GM12873 (cell line): ENCODE measurements at regions not wholly inside any gene's neighbourhood (a gene's known extent, or its start where the extent isn't known, plus 50 kb on each side); places are given as distances from the start of the nearest gene placed in this dataset.

Experiments
- TF ChIP-seq, protein P1 (sequence below): IDR thresholded peaks from 2 replicates; pipeline ENCODE4 v1.5.1; 2012; ENCODE audit warnings: low read depth, mild to moderate bottlenecking, moderate library complexity, low read length, control low read depth; ENCODE audit not compliant: insufficient read depth; ENCODE audit errors: missing control alignments

DNA sequence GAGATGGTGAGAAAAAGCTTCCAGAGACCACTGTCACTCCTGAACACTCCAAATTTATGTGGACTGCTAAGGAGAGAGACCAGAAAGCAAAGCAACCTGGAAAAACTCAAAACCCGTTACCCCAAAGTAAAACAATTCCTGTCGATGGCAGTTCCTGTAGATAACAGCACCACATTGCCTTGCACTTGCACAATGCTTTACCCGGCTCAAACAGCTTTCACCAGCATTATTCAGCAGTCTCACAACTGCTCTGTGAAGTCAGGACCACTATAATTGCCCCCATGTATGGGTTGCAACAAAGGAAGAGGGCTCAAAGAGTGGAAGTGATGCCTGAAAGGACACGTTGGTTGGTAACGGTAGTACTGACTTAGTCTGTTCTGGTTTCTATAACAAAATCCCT is 234.8 kb downstream of the BCOR start:
- TF ChIP-seq, protein P1, sequence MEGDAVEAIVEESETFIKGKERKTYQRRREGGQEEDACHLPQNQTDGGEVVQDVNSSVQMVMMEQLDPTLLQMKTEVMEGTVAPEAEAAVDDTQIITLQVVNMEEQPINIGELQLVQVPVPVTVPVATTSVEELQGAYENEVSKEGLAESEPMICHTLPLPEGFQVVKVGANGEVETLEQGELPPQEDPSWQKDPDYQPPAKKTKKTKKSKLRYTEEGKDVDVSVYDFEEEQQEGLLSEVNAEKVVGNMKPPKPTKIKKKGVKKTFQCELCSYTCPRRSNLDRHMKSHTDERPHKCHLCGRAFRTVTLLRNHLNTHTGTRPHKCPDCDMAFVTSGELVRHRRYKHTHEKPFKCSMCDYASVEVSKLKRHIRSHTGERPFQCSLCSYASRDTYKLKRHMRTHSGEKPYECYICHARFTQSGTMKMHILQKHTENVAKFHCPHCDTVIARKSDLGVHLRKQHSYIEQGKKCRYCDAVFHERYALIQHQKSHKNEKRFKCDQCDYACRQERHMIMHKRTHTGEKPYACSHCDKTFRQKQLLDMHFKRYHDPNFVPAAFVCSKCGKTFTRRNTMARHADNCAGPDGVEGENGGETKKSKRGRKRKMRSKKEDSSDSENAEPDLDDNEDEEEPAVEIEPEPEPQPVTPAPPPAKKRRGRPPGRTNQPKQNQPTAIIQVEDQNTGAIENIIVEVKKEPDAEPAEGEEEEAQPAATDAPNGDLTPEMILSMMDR: no peak

DNA sequence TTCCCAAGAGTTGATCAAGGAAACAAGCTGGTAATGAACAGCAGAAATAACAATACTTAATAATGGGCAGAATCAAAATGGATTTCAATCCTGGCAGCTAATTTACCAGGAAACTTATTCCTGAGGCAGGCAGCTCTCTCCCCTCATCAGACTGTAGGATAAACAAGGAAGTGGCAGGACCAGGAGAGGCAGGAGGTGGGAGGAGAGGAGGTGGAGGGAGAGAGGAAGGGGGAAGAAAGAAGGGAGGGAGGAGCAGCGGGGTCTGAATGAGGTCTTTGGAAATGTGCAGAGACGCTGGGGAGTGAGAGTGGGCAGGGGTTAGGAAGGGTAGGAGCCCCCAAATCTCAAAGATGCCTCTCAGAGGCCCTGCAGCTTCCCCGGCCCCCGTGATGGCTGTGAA is 231.5 kb downstream of the BCOR start:
- TF ChIP-seq, protein P1: no peak

DNA sequence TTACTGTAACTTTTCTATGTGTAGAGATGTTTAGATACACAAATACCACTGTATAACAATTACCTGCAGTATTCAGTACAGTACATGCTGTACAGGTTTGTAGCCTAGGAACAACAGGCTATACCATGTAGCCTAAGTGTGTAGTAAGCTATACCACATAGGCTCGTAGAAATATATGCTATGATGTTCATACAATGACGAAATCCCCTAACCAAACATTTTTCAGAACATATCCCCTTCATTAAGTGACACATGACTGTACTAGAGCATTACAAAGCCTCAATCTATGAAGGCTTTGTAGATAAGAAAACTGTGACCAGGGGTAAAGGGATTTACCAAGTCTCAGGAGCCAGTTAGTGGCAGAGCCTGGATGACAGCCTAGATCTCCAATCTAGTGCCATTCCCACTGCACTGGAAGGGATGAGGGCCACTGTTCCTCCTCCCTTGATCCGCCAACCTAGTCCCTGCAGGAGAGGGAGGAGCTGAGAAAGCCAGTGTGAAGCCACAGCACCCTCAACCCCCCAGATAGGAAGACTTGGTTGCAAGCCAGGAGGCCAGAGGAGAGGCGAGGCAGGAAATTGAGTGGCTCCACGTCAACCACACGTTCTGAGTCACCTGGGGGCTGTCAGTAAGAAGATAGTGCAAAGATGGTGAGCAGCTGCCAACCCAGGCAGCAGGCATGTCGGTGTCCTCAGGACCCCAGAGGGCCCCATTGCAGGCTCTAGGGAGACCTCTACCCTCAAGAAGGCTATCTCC is 227.7 kb downstream of the BCOR start:
- TF ChIP-seq, protein P1: no peak

DNA sequence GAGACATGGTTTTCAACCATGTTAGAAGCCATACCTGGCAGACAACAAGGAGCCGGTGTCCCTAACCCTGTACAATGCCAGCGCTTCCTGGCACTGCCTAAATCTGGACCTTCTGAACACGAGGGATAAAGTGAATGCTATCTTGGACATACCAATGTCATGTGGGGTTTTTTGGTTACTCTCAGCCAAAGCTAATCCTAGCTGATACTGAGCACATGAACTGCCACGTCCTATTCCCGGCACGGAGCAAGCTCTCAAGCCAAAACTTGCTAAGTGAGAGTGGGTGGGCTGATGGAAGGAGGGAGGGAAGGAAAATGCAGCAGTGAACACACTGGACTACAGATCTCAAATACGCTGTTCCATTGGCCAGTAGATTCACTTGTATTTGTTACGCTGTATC is 226.1 kb downstream of the BCOR start:
- TF ChIP-seq, protein P1: no peak

DNA sequence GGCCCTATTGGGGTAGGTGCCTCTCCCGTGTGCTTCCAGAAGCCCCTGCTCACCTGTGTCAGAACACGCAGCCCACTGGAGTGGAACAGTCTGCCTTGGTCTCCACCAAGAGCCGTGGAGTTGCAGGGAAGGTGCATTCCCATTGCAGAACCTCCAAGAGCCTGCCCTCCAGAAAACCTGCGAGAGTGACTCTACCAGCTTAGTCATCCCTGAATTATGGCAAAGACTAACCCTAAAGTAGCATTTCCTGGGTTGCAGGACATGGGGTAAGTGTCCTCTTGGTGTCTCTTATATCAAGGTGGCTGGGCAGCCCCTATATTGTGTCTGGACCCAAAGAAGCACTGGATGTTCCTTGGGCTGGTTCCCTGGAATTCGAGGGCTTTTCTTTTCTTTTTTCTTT is 224.6 kb downstream of the BCOR start:
- TF ChIP-seq, protein P1: no peak

DNA sequence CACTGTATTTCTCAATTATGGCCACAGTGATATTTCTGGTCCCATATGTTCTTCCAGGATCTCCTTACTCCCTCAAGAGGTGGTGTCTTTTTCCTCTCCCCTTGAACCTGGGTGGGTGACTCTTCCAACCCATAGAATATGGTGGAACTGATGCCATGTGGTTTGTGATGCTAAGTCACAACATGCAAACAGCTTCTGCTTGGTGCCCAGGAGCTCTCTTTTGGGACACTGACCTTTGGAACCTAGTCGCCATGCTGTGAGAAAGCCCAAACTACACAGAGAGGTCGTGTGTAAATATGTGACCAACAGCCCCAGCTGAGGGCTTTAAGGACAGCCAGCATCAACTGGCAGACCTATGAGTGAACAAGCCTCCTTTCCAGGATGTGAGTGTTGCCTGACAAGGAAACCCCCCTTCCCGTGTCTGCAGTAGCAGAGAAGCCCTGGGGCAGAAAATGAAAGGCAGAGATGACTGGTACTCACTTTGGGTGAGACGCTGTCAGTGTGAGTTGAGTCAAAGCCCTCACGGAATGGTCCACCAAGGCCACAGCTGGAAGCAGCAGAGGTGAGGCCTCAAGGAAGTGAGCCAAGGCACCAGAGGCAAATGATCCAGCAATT is 223.4 kb downstream of the BCOR start:
- TF ChIP-seq, protein P1: no peak

DNA sequence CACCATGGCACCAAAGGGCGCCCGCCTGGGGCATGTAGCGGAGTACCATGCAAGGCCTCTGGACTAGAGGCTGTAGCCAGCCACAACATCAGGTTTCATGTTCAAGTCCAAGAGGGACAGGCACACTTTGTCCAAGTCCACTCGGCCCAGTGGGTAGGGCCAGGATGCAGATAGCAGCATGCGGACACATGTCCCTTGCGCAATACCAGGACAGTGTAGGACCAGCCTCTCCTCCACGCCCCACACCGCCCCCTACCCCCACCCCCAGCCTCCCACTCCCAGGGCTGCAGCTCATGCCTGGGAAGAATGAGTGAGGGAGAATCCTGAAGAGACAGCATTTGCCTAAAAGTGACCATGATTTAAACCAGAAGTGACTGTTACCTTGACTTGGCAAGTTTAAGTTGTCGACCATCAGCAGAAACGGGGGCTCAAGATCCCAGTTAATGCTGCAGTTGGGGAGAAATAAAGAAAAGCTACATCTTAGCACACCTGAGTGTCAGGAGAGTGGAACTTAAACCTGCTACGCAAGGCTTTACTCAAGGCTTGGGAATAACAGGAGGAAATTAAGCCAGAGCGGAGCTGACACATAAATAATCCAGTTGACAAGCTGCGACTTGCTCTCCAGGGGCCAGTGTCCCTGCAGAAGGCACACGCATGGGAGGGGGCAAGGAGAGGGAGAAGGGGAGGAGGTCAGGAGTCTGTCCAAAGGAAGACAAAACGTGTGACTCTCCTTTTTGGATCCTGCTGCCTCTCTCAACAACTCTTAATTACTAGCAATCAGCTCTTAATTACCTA is 221.7 kb downstream of the BCOR start:
- TF ChIP-seq, protein P1: no peak
